H1 (cell line): ENCODE measurements at regions not wholly inside any gene's neighbourhood (a gene's known extent, or its start where the extent isn't known, plus 50 kb on each side); places are given as distances from the start of the nearest gene placed in this dataset.
"Not testable (repeated sequence)": the region's sequence is repeated elsewhere in the genome, so short reads cannot be mapped to it uniquely, and the experiment has no call there.

ENCODE experiments used
- CTCF ChIA-PET: fragments of 300-600 bp; sonication (Branson Sonifier 250); formaldehyde crosslinking; loops from one replicate; lab custom pipeline; 2021; ENCODE audit not compliant: partially characterized antibody; lab: Charles Lee
- POLR2A ChIA-PET: fragments of 300-600 bp; sonication (Branson Sonifier 250); formaldehyde crosslinking; loops from one replicate; lab custom pipeline; 2021; ENCODE audit warnings: inconsistent platforms; ENCODE audit not compliant: partially characterized antibody; lab: Charles Lee
- DNase-seq, 2 experiments: peaks; one replicate each; pipeline versions ENCODE4 v3.0.0 to v3.0.0-alpha.2; 2010 to 2022; ENCODE audit warnings: low spot score in 2 of 2, low read depth in 1 of 2, mixed read lengths in 1 of 2
- FAIRE-seq: peaks from 2 replicates; lab custom pipeline; 2011; peaks lifted over from hg19 to GRCh38; lab: Jason Lieb, UNC
- H2AFZ ChIP-seq: 2 replicates; pipeline ENCODE4 v1.8.1; 2012; ENCODE audit warnings: low read length, inconsistent platforms
- H2AK5ac ChIP-seq: 2 replicates; pipeline ENCODE4 v1.6.1; 2013; ENCODE audit warnings: low read depth, low read length
- H2BK120ac ChIP-seq: replicated peaks from 2 replicates; pipeline ENCODE3; 2013; ENCODE audit warnings: low read depth, low read length, inconsistent platforms
- H2BK12ac ChIP-seq: 2 replicates; pipeline ENCODE4 v1.6.1; 2013; ENCODE audit warnings: low read depth, low read length
- H2BK15ac ChIP-seq: 2 replicates; pipeline ENCODE4 v1.6.1; 2013; ENCODE audit warnings: low read length
- H2BK20ac ChIP-seq: 2 replicates; pipeline ENCODE4 v1.6.1; 2013; ENCODE audit warnings: low read length
- H2BK5ac ChIP-seq: 2 replicates; pipeline ENCODE4 v1.6.1; 2013; ENCODE audit warnings: low read depth, low read length
- H3K14ac ChIP-seq: 2 replicates; pipeline ENCODE4 v1.6.1; 2013; ENCODE audit warnings: inconsistent platforms; ENCODE audit not compliant: insufficient read length
- H3K18ac ChIP-seq: 2 replicates; pipeline ENCODE4 v1.6.1; 2013; ENCODE audit warnings: low read length; ENCODE audit errors: extremely low read depth
- H3K23ac ChIP-seq: 2 replicates; pipeline ENCODE4 v1.6.1; 2013; ENCODE audit warnings: inconsistent platforms; ENCODE audit not compliant: insufficient read length
- H3K23me2 ChIP-seq: 2 replicates; pipeline ENCODE4 v1.6.1; 2013; ENCODE audit warnings: low read depth, low read length
- H3K27ac ChIP-seq: 2 replicates; pipeline ENCODE4 v1.6.1; 2011; ENCODE audit warnings: low read depth, low read length, inconsistent platforms
- H3K27me3 ChIP-seq, 4 experiments: replicated peaks in 1 of 4; 1 replicate in 1 of 4; 2 replicates in 3 of 4; pipeline versions ENCODE4 v1.6.1 to v1.8.1; 2011 to 2013; ENCODE audit warnings: low read length in 3 of 4, mild to moderate bottlenecking in 3 of 4, inconsistent platforms in 2 of 4, mixed read lengths in 2 of 4, moderate library complexity in 1 of 4; ENCODE audit not compliant: control insufficient read depth in 3 of 4, insufficient read depth in 3 of 4; ENCODE audit errors: extremely low read depth in 1 of 4
- H3K36me3 ChIP-seq, 4 experiments: 2 replicates each; pipeline versions ENCODE4 v1.6.1 to v1.8.1; 2011 to 2013; ENCODE audit warnings: mild to moderate bottlenecking in 4 of 4, low read length in 3 of 4, moderate library complexity in 2 of 4, control low read depth in 1 of 4, inconsistent platforms in 1 of 4; ENCODE audit not compliant: insufficient read depth in 4 of 4, control insufficient read depth in 2 of 4
- H3K4ac ChIP-seq: replicated peaks from 2 replicates; pipeline ENCODE3; 2013; ENCODE audit warnings: low read length, low read depth, mixed read lengths, inconsistent platforms; ENCODE audit not compliant: insufficient read length
- H3K4me1 ChIP-seq, 4 experiments: replicated peaks in 1 of 4; 1 replicate in 1 of 4; 2 replicates in 3 of 4; pipeline versions ENCODE4 v1.6.1 to v1.8.1; 2011 to 2013; ENCODE audit warnings: low read length in 3 of 4, inconsistent platforms in 2 of 4, mixed read lengths in 1 of 4; ENCODE audit not compliant: insufficient read depth in 4 of 4, control insufficient read depth in 3 of 4
- H3K4me2 ChIP-seq, 2 experiments: 2 replicates each; pipeline versions ENCODE4 v1.6.1 to v1.8.1; 2011 to 2013; ENCODE audit warnings: low read depth in 2 of 2, low read length in 2 of 2, control low read depth in 1 of 2, inconsistent platforms in 1 of 2, mild to moderate bottlenecking in 1 of 2; ENCODE audit not compliant: insufficient read depth in 1 of 2
- H3K4me3 ChIP-seq, 4 experiments: fragments of 200-600, 300-600 bp in 1 of 4; sonication (generic), shearing (Covaris generic), sonication (Bioruptor Twin) in 1 of 4; 2 replicates each; pipeline versions ENCODE4 v1.5.1 to v1.8.1; 2011 to 2016; ENCODE audit warnings: low read length in 4 of 4, low read depth in 3 of 4, control low read depth in 2 of 4, inconsistent platforms in 2 of 4, mild to moderate bottlenecking in 2 of 4, mixed read lengths in 1 of 4, moderate library complexity in 1 of 4; ENCODE audit not compliant: insufficient read depth in 2 of 4; ENCODE audit errors: extremely low read depth in 1 of 4
- H3K56ac ChIP-seq: replicated peaks from 2 replicates; pipeline ENCODE3; 2013; ENCODE audit warnings: low read depth, mild to moderate bottlenecking, mixed read lengths, low read length, inconsistent platforms; ENCODE audit not compliant: insufficient read length
- H3K79me1 ChIP-seq: 2 replicates; pipeline ENCODE4 v1.6.1; 2013; ENCODE audit warnings: low read depth, low read length, control low read depth
- H3K79me2 ChIP-seq, 2 experiments: 2 replicates each; pipeline versions ENCODE4 v1.6.1 to v1.8.1; 2012 to 2013; ENCODE audit warnings: low read length in 2 of 2, mild to moderate bottlenecking in 2 of 2, inconsistent platforms in 1 of 2; ENCODE audit not compliant: insufficient read depth in 2 of 2, control insufficient read depth in 1 of 2
- H3K9ac ChIP-seq, 4 experiments: replicated peaks in 1 of 4; 1 replicate in 1 of 4; 2 replicates in 3 of 4; pipeline versions ENCODE4 v1.6.1 to v1.8.1; 2011 to 2013; ENCODE audit warnings: low read depth in 3 of 4, low read length in 3 of 4, control low read depth in 2 of 4, mild to moderate bottlenecking in 2 of 4, moderate library complexity in 2 of 4, inconsistent platforms in 1 of 4; ENCODE audit errors: extremely low read depth in 1 of 4
- H3K9me3 ChIP-seq, 2 experiments: 2 replicates each; pipeline versions ENCODE4 v1.6.1 to v1.8.1; 2012 to 2013; ENCODE audit warnings: mild to moderate bottlenecking in 2 of 2, moderate library complexity in 2 of 2, control low read depth in 1 of 2, inconsistent platforms in 1 of 2, low read depth in 1 of 2, low read length in 1 of 2, mixed read lengths in 1 of 2; ENCODE audit not compliant: insufficient read depth in 2 of 2
- H4K20me1 ChIP-seq, 2 experiments: replicated peaks in 1 of 2; 2 replicates each; pipeline versions ENCODE3 to v1.8.1; 2011 to 2013; ENCODE audit warnings: inconsistent platforms in 2 of 2, low read length in 2 of 2, mild to moderate bottlenecking in 1 of 2; ENCODE audit not compliant: insufficient read depth in 2 of 2, control insufficient read depth in 1 of 2
- H4K5ac ChIP-seq: 2 replicates; pipeline ENCODE4 v1.6.1; 2013; ENCODE audit warnings: low read length, low read depth, mixed read lengths, inconsistent platforms; ENCODE audit not compliant: insufficient read length
- H4K8ac ChIP-seq: 2 replicates; pipeline ENCODE4 v1.8.0; 2013; ENCODE audit warnings: mild to moderate bottlenecking, moderate library complexity, low read length, inconsistent platforms; ENCODE audit not compliant: insufficient read depth; ENCODE audit errors: extremely low read depth
- H4K91ac ChIP-seq: replicated peaks from 2 replicates; pipeline ENCODE3; 2013; ENCODE audit warnings: low read length, mixed read lengths, inconsistent platforms; ENCODE audit not compliant: insufficient read length
- WGBS, 2 experiments: shearing (Covaris generic) in 1 of 2; methylation state at CpG; one replicate each; pipeline versions ENCODE4 v1.1.6 to v1.1.7; 2013 to 2015; ENCODE audit warnings: low lambda C conversion rate in 2 of 2, mixed read lengths in 2 of 2, inconsistent platforms in 1 of 2, low coverage in 1 of 2, missing lambda C conversion rate in 1 of 2; ENCODE audit not compliant: insufficient replicate concordance in 2 of 2, insufficient coverage in 1 of 2, insufficient read length in 1 of 2; ENCODE audit errors: extremely low coverage in 1 of 2, missing lambda C conversion rate in 1 of 2; 5-methylcytosine and 5-hydroxymethylcytosine counted together

- H3K79me2 ChIP-seq, H3K4me3 ChIP-seq, H2BK15ac ChIP-seq, H3K4ac ChIP-seq, H3K4me2 ChIP-seq, H3K23ac ChIP-seq, H4K8ac ChIP-seq, H3K27ac ChIP-seq, H3K27me3 ChIP-seq, H3K18ac ChIP-seq, H4K20me1 ChIP-seq, H3K56ac ChIP-seq, CTCF ChIA-PET, H2AK5ac ChIP-seq, DNase-seq, H3K36me3 ChIP-seq, H3K23me2 ChIP-seq, H3K4me1 ChIP-seq, H2BK20ac ChIP-seq, H3K14ac ChIP-seq, H2AFZ ChIP-seq, H2BK120ac ChIP-seq, H3K79me1 ChIP-seq, H4K91ac ChIP-seq, H2BK12ac ChIP-seq, H3K9ac ChIP-seq, H4K5ac ChIP-seq, H2BK5ac ChIP-seq, POLR2A ChIA-PET, FAIRE-seq: not testable (repeated sequence)
- H3K9me3 ChIP-seq, result peaks cover 0 to 14% of the 10 kb centered on the region in 2 experiments; a peak in 2 of 4 replicates
- WGBS, 2 experiments, result 97% methylated on average over 11 of the region's 23 CpGs; no CpG with 5 or more reads in 1 of the 2 experiments
These were observed 372.2 kb downstream of the TECRL start for GRCh38 chr4:64037033-64037432.
